Activated CD8-positive, alpha-beta memory T cell treated with anti-CD3 and anti-CD28 coated beads, Interleukin-2, amount 50 U/mL, for 48 hours (primary cell): ENCODE measurements at regions not wholly inside any gene's neighbourhood (a gene's known extent, or its start where the extent isn't known, plus 50 kb on each side); places are given as distances from the start of the nearest gene placed in this dataset.
A peak's percentile ranks its signal among the peaks of the same experiment; 100 is the strongest.
"Not testable (repeated sequence)": the region's sequence is repeated elsewhere in the genome, so short reads cannot be mapped to it uniquely, and the experiment has no call there.

Experiments used
- DNase-seq: peaks from one replicate; pipeline ENCODE4 v3.0.0-alpha.2; 2020

GRCh38 chr9:113665064-113665463 lies 201.5 kb downstream of the RGS3 start:
- DNase-seq: no peak

- DNase-seq: peak; percentile 37
These were observed 202.2 kb downstream of the RGS3 start for GRCh38 chr9:113665756-113666155.

GRCh38 chr9:113668061-113668460 lies 204.5 kb downstream of the RGS3 start:
- DNase-seq: no peak

GRCh38 chr9:113669522-113670115 lies 206.1 kb downstream of the RGS3 start:
- no peak for DNase-seq

GRCh38 chr9:113673726-113674125 lies 202.4 kb upstream of the ZNF618 start:
- no peak for DNase-seq

- DNase-seq: no peak
These were observed 201.7 kb upstream of the ZNF618 start for GRCh38 chr9:113674436-113674835.

GRCh38 chr9:113675475-113675941 lies 200.6 kb upstream of the ZNF618 start:
- no peak for DNase-seq

- DNase-seq: no peak
These were observed 199.1 kb upstream of the ZNF618 start for GRCh38 chr9:113677057-113677456.

GRCh38 chr9:113677569-113677968 lies 198.5 kb upstream of the ZNF618 start:
- no peak for DNase-seq

GRCh38 chr9:113678119-113678858 lies 197.8 kb upstream of the ZNF618 start:
- no peak for DNase-seq

GRCh38 chr9:113678859-113679256 lies 197.3 kb upstream of the ZNF618 start:
- DNase-seq: no peak

GRCh38 chr9:113682297-113682771 lies 193.8 kb upstream of the ZNF618 start:
- peak; percentile 84 for DNase-seq

- not testable (repeated sequence) for DNase-seq
These were observed 190.5 kb upstream of the ZNF618 start for GRCh38 chr9:113685636-113686035.

GRCh38 chr9:113687107-113687679 lies 188.9 kb upstream of the ZNF618 start:
- no peak for DNase-seq

GRCh38 chr9:113687680-113688371 lies 188.3 kb upstream of the ZNF618 start:
- DNase-seq: no peak

GRCh38 chr9:113690055-113690740 lies 185.9 kb upstream of the ZNF618 start:
- DNase-seq: no peak

- DNase-seq: no peak
These were observed 183.9 kb upstream of the ZNF618 start for GRCh38 chr9:113692256-113692655.

- no peak for DNase-seq
These were observed 181.2 kb upstream of the ZNF618 start for GRCh38 chr9:113694912-113695311.

- no peak for DNase-seq
These were observed 180.7 kb upstream of the ZNF618 start for GRCh38 chr9:113695440-113695851.

- no peak for DNase-seq
These were observed 180.2 kb upstream of the ZNF618 start for GRCh38 chr9:113695901-113696300.

GRCh38 chr9:113701774-113702755 lies 174.0 kb upstream of the ZNF618 start:
- DNase-seq: no peak
